ENCODE measurements at regions not wholly inside any gene's neighbourhood (a gene's known extent, or its start where the extent isn't known, plus 50 kb on each side); places are given as distances from the start of the nearest gene placed in this dataset.

DNA sequence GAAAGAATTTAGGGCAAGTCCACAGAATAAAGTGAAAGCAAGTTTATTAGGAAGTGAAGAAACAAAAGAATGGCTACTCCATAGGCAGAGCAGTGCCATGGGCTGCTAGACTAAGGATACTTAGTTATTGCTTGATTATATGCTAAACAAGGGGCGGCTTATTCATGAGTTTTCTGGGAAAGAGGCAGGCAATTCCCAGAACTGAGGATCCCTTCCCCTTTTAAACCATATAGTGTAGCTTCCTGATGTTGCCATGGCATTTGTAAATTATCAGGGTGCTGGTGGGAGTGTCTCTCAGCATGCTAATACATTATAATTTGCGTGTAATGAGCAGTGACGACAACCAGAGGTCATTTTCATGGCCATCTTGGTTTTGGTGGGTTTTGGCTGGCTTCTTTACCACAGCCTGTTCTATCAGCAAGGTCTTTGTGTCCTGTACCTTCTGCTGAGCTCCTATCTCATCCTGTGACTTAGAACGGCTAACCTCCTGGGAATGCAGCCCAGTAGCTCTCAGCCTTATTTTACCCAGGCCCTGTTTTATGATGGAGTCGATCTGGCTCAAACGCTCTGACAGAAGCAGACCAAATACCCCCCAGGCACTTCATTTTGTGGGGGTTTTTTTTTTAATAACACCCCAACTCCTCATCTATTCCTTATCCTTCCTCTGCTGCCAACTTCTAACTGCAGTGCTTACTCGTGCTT lies 103.0 kb upstream of the RARB start (continued):
- TF ChIP-seq, protein P1, sequence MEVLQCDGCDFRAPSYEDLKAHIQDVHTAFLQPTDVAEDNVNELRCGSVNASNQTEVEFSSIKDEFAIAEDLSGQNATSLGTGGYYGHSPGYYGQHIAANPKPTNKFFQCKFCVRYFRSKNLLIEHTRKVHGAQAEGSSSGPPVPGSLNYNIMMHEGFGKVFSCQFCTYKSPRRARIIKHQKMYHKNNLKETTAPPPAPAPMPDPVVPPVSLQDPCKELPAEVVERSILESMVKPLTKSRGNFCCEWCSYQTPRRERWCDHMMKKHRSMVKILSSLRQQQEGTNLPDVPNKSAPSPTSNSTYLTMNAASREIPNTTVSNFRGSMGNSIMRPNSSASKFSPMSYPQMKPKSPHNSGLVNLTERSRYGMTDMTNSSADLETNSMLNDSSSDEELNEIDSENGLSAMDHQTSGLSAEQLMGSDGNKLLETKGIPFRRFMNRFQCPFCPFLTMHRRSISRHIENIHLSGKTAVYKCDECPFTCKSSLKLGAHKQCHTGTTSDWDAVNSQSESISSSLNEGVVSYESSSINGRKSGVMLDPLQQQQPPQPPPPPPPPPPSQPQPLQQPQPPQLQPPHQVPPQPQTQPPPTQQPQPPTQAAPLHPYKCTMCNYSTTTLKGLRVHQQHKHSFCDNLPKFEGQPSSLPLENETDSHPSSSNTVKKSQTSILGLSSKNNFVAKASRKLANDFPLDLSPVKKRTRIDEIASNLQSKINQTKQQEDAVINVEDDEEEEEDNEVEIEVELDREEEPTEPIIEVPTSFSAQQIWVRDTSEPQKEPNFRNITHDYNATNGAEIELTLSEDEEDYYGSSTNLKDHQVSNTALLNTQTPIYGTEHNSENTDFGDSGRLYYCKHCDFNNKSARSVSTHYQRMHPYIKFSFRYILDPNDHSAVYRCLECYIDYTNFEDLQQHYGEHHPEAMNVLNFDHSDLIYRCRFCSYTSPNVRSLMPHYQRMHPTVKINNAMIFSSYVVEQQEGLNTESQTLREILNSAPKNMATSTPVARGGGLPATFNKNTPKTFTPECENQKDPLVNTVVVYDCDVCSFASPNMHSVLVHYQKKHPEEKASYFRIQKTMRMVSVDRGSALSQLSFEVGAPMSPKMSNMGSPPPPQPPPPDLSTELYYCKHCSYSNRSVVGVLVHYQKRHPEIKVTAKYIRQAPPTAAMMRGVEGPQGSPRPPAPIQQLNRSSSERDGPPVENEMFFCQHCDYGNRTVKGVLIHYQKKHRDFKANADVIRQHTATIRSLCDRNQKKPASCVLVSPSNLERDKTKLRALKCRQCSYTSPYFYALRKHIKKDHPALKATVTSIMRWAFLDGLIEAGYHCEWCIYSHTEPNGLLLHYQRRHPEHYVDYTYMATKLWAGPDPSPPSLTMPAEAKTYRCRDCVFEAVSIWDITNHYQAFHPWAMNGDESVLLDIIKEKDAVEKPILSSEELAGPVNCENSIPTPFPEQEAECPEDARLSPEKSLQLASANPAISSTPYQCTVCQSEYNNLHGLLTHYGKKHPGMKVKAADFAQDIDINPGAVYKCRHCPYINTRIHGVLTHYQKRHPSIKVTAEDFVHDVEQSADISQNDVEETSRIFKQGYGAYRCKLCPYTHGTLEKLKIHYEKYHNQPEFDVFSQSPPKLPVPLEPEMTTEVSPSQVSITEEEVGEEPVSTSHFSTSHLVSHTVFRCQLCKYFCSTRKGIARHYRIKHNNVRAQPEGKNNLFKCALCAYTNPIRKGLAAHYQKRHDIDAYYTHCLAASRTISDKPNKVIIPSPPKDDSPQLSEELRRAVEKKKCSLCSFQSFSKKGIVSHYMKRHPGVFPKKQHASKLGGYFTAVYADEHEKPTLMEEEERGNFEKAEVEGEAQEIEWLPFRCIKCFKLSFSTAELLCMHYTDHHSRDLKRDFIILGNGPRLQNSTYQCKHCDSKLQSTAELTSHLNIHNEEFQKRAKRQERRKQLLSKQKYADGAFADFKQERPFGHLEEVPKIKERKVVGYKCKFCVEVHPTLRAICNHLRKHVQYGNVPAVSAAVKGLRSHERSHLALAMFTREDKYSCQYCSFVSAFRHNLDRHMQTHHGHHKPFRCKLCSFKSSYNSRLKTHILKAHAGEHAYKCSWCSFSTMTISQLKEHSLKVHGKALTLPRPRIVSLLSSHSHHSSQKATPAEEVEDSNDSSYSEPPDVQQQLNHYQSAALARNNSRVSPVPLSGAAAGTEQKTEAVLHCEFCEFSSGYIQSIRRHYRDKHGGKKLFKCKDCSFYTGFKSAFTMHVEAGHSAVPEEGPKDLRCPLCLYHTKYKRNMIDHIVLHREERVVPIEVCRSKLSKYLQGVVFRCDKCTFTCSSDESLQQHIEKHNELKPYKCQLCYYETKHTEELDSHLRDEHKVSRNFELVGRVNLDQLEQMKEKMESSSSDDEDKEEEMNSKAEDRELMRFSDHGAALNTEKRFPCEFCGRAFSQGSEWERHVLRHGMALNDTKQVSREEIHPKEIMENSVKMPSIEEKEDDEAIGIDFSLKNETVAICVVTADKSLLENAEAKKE (CRISPR knock-in tag; IDR thresholded peaks at IDR 0.05), result no peak

DNA sequence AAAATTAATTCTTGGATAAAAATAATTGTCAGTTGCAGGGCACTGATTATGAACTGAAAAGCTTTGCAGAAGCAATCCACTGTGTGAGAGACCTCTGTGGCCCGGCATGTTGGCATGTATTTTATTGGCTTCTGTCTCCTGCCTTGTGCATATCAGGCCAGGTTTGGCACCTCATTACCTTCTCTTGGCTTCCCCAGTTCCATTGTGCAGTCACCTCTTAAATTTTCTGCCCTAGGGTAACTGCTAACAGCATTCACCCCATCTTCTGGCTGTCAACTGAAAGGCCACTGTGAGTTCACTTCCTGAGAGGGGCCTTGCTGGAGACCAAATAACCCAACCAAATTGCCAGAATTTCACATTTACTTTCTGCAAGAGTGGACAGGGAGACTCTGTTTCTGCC lies 92.7 kb upstream of the RARB start:
- no peaks in the 10 kb centered on the region for H4K20me1 ChIP-seq (replicated peaks; ENCODE audit: insufficient read depth)
- 0 out of 3 replicates have a peak, but pooled peaks cover under 1% of the 10 kb centered on the region for H3K4me1 Mint-ChIP-seq
- H3K36me3 ChIP-seq (ENCODE audit: insufficient read depth), result no peaks in the 10 kb centered on the region
- H3K4me2 ChIP-seq, result no peak overlapping the region
- H3K9me3 Mint-ChIP-seq, result peaks cover 20% of the 10 kb centered on the region; the same call in 2 of the 3 replicates
- H3K79me2 ChIP-seq (replicated peaks; ENCODE audit: insufficient read depth), result no peaks in the 10 kb centered on the region
- peaks cover 5% of the 10 kb centered on the region; the same call in 1 of the 3 replicates for H3K36me3 Mint-ChIP-seq (ENCODE audit: low read depth)
- no peaks in the 10 kb centered on the region for H3K4me1 ChIP-seq (ENCODE audit: insufficient read depth)
- no peaks in the 10 kb centered on the region for H3K9me2 ChIP-seq (ENCODE audit: insufficient read depth)
- DNase-seq (ENCODE audit: low spot score), result no peak
- no peak for ATAC-seq
- peaks cover 6% of the 10 kb centered on the region for H3K27me3 Mint-ChIP-seq (ENCODE audit: insufficient read depth, low read depth, poor library complexity)
- no peaks in the 10 kb centered on the region for H3K27me3 ChIP-seq (ENCODE audit: insufficient read depth)
- no peaks in the 10 kb centered on the region for H3F3A ChIP-seq (replicated peaks; ENCODE audit: low read depth)
- no peak overlapping the region for H3K27ac ChIP-seq (ENCODE audit: low read depth)
- H3K4me3 ChIP-seq, result no peak overlapping the region
- no peak overlapping the region for H3K4me3 Mint-ChIP-seq
- H3K27ac Mint-ChIP-seq, result no peak overlapping the region
- H2AFZ ChIP-seq, result no peak overlapping the region
- TF ChIP-seq, protein P1 (CRISPR knock-in tag; IDR thresholded peaks at IDR 0.05), result no peak
- TF ChIP-seq NANOG (IDR thresholded peaks at IDR 0.05; ENCODE audit: borderline replicate concordance) (no peak), JUNB (IDR thresholded peaks at IDR 0.05; ENCODE audit: unreplicated experiment) (no peak), STAT1 (IDR thresholded peaks at IDR 0.05; ENCODE audit: unreplicated experiment) (no peak)
- TF ChIP-seq, protein P2, sequence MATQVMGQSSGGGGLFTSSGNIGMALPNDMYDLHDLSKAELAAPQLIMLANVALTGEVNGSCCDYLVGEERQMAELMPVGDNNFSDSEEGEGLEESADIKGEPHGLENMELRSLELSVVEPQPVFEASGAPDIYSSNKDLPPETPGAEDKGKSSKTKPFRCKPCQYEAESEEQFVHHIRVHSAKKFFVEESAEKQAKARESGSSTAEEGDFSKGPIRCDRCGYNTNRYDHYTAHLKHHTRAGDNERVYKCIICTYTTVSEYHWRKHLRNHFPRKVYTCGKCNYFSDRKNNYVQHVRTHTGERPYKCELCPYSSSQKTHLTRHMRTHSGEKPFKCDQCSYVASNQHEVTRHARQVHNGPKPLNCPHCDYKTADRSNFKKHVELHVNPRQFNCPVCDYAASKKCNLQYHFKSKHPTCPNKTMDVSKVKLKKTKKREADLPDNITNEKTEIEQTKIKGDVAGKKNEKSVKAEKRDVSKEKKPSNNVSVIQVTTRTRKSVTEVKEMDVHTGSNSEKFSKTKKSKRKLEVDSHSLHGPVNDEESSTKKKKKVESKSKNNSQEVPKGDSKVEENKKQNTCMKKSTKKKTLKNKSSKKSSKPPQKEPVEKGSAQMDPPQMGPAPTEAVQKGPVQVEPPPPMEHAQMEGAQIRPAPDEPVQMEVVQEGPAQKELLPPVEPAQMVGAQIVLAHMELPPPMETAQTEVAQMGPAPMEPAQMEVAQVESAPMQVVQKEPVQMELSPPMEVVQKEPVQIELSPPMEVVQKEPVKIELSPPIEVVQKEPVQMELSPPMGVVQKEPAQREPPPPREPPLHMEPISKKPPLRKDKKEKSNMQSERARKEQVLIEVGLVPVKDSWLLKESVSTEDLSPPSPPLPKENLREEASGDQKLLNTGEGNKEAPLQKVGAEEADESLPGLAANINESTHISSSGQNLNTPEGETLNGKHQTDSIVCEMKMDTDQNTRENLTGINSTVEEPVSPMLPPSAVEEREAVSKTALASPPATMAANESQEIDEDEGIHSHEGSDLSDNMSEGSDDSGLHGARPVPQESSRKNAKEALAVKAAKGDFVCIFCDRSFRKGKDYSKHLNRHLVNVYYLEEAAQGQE (IDR thresholded peaks at IDR 0.05; ENCODE audit: unreplicated experiment), result no peak
